ENCODE measurements at regions not wholly inside any gene's neighbourhood (a gene's known extent, or its start where the extent isn't known, plus 50 kb on each side); places are given as distances from the start of the nearest gene placed in this dataset.

GRCh38 chr3:120838441-120839091 lies 69.4 kb upstream of the STXBP5L start:
- DNase-seq (ENCODE audit: low spot score), result no peak

DNA sequence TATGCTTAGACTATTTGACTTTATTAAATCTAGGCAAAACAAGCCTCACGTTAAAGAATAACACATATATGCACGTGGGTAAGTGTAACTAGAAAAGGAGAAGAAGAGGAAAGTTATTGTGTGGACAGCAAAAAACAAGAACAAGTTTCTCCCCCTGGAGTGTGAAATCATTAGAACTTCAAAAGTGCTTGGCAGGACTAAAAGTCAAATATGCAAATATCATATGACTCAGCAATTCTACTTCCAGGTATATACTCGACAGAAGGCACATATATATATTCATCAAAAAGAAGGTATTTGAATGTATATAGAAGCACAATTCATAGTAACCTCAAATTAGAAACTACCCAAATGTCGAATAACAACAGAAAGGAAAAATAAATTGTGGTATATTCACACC lies 68.9 kb upstream of the STXBP5L start:
- no peak for DNase-seq (ENCODE audit: low spot score)

GRCh38 chr3:120841264-120841663 lies 66.7 kb upstream of the STXBP5L start:
- DNase-seq (ENCODE audit: low spot score), result no peak

DNA sequence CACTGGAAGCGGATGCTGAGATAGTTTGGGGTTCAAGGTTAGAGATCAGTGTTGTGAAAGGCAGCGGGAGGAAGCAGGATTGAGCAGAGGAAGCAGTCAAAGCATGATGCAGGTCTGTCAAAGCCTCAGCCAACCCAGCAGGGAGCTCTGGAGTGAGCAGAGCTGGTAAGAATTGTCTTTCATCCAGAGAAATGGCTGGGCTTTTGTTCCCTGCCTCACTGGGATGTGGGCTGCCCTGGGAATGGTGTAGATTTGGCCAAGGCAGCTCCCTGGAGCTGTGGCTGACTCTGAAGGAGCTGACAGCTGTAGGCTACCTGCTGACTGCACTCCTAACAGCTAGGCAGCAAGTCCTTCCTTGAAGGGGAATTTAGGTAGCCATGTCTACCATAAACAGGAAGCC lies 61.9 kb upstream of the STXBP5L start:
- DNase-seq (ENCODE audit: low spot score), result no peak

GRCh38 chr3:120848503-120848902 lies 59.5 kb upstream of the STXBP5L start:
- DNase-seq (ENCODE audit: low spot score), result no peak

- DNase-seq (ENCODE audit: low spot score), result no peak
Measured at GRCh38 chr3:120850381-120851295, 57.4 kb upstream of the STXBP5L start.

GRCh38 chr3:120852412-120852811 lies 55.6 kb upstream of the STXBP5L start:
- peak; percentile 38 for DNase-seq (ENCODE audit: low spot score)

- no peak for DNase-seq (ENCODE audit: low spot score)
Measured at GRCh38 chr3:120853416-120853815, 54.6 kb upstream of the STXBP5L start.

DNA sequence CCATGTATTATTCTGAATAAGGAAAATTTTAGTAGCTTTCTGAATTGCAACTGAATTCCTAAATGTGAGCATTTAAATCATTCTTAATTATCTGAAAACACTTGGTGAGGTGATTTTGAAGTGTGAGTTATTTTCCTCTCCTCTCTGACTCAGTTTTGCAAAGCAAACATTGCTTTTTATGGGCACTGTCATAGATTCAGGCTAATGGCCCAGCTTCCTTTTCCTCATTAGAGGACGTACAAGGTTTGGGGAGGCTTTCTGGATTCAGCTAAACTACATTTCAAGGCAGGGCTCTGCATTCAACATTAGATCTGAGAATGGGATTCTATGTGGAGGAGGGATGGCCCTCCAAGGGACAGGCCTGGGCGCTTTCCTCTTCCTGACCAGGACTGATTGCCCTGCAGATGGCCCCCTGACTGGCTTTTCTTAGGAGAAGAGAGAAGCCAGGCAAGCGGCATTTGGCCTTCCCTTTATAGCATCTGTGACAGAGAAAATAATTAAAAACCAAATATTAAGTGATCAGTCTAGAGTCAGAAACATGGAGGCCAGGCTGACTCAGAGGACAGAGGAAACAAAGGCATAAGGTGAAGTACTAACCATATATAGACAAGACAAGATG lies 53.0 kb upstream of the STXBP5L start:
- DNase-seq (ENCODE audit: low spot score), result no peak

GRCh38 chr3:120855665-120856437 lies 52.2 kb upstream of the STXBP5L start:
- DNase-seq (ENCODE audit: low spot score), result no peak
